A673 (cell line): ENCODE measurements at regions not wholly inside any gene's neighbourhood (a gene's known extent, or its start where the extent isn't known, plus 50 kb on each side); places are given as distances from the start of the nearest gene placed in this dataset.

Source experiments
- CTCF ChIP-seq: fragments of 300-800, 200-600 bp; sonication (generic); conservative IDR thresholded peaks from 2 replicates; pipeline ENCODE4 v1.5.1; 2017; ENCODE audit warnings: low read depth, mild to moderate bottlenecking, antibody characterized with exemption, low read length, moderate library complexity, mixed read lengths
- EZH2 ChIP-seq: fragments of 200-600 bp; sonication (generic); IDR thresholded peaks from 2 replicates; pipeline ENCODE4 v1.6.1; 2017; ENCODE audit warnings: borderline replicate concordance, low read depth, mild to moderate bottlenecking, mixed read lengths, antibody characterized with exemption, low read length; ENCODE audit not compliant: poor library complexity, severe bottlenecking

GRCh38 chr11:93032580-93032979 is 63.1 kb downstream of the MTNR1B start:
- no peak for TF ChIP-seq EZH2
- no peak for TF ChIP-seq CTCF
